PC-3 (cell line): ENCODE measurements at regions not wholly inside any gene's neighbourhood (a gene's known extent, or its start where the extent isn't known, plus 50 kb on each side); places are given as distances from the start of the nearest gene placed in this dataset.

Source experiments
- ATAC-seq: fragments of 200-7000 bp; cut with Tn5 transposase; 2 replicates; pipeline ENCODE4 v1.9.1; 2020; ENCODE audit warnings: mild to moderate bottlenecking, moderate library complexity
- BruUV-seq: library from RNA; stranded (reverse); fragments of 400-500 nt; replicated peaks from 2 replicates; lab custom pipeline; 2021; lab: Mats Ljungman, UMichigan
- CTCF ChIA-PET: fragments of 300-600 bp; sonication (Branson Sonifier 250); formaldehyde crosslinking; loops from one replicate; lab custom pipeline; 2022; ENCODE audit warnings: antibody characterized with exemption; lab: Charles Lee
- POLR2A ChIA-PET: fragments of 300-600 bp; sonication (Branson Sonifier 250); formaldehyde crosslinking; loops from one replicate; lab custom pipeline; 2022; ENCODE audit warnings: antibody characterized with exemption; ENCODE audit not compliant: unreplicated experiment; lab: Charles Lee
- DNase-seq: peaks from one replicate; pipeline ENCODE4 v3.0.0-alpha.2; 2015
- H2AFZ ChIP-seq: fragments of 300-600 bp; sonication (generic); 2 replicates; pipeline ENCODE4 v1.6.0; 2016; ENCODE audit warnings: antibody characterized with exemption, low read length
- H3F3A ChIP-seq: fragments of 300-600 bp; sonication (generic); one replicate; pipeline ENCODE4 v1.6.0; 2017; ENCODE audit warnings: antibody characterized with exemption, low read length, control low read depth, mild to moderate bottlenecking; ENCODE audit not compliant: unreplicated experiment
- H3K27ac ChIP-seq: fragments of 300-600 bp; sonication (generic); 2 replicates; pipeline ENCODE4 v1.5.1; 2016; ENCODE audit warnings: mild to moderate bottlenecking, low read length
- H3K27me3 ChIP-seq: fragments of 300-600 bp; sonication (generic); 2 replicates; pipeline ENCODE4 v1.6.1; 2016; ENCODE audit warnings: low read length, mixed read lengths
- H3K36me3 ChIP-seq: fragments of 300-600 bp; sonication (generic); 2 replicates; pipeline ENCODE4 v1.6.1; 2016; ENCODE audit warnings: low read depth, mixed run types, low read length, mixed read lengths
- H3K4me1 ChIP-seq: fragments of 300-600 bp; sonication (generic); 2 replicates; pipeline ENCODE4 v1.5.1; 2016; ENCODE audit warnings: low read length; ENCODE audit not compliant: insufficient read depth
- H3K4me2 ChIP-seq: fragments of 300-600 bp; sonication (generic); 2 replicates; pipeline ENCODE4 v1.6.0; 2016; ENCODE audit warnings: low read length
- H3K4me3 ChIP-seq: fragments of 300-600 bp; sonication (generic); 2 replicates; pipeline ENCODE4 v1.5.1; 2016; ENCODE audit warnings: mild to moderate bottlenecking, low read length, mixed read lengths
- H3K79me2 ChIP-seq: fragments of 300-600 bp; sonication (generic); 2 replicates; pipeline ENCODE4 v1.6.1; 2017; ENCODE audit warnings: low read length, mixed read lengths
- H3K9ac ChIP-seq: fragments of 300-600 bp; sonication (generic); 2 replicates; pipeline ENCODE4 v1.6.0; 2016; ENCODE audit warnings: mild to moderate bottlenecking, low read length
- H3K9me2 ChIP-seq: fragments of 300-600 bp; sonication (generic); replicated peaks from 2 replicates; pipeline ENCODE4 v1.6.1; 2016; ENCODE audit warnings: mixed run types, low read length, mixed read lengths
- H3K9me3 ChIP-seq: fragments of 300-600 bp; sonication (generic); 2 replicates; pipeline ENCODE4 v1.6.1; 2016; ENCODE audit warnings: low read length, mixed read lengths
- H4K20me1 ChIP-seq: fragments of 300-600 bp; sonication (generic); 2 replicates; pipeline ENCODE4 v1.6.1; 2016; ENCODE audit warnings: low read length, mixed read lengths
- CTCF ChIP-seq: fragments of 300-600 bp; sonication (generic); conservative IDR thresholded peaks from 2 replicates; pipeline ENCODE4 v1.5.1; 2017; ENCODE audit warnings: antibody characterized with exemption, low read depth, mild to moderate bottlenecking, low read length
- EZH2 ChIP-seq: fragments of 300-600 bp; sonication (generic); IDR thresholded peaks from one replicate; pipeline ENCODE4 v1.6.1; 2017; ENCODE audit warnings: antibody characterized with exemption, mild to moderate bottlenecking, low read length; ENCODE audit not compliant: unreplicated experiment
- EZH2phosphoT487 ChIP-seq: fragments of 300-600 bp; sonication (generic); IDR thresholded peaks from 2 replicates; pipeline ENCODE4 v1.6.1; 2018; ENCODE audit warnings: mild to moderate bottlenecking, antibody characterized with exemption, low read length, borderline replicate concordance
- intact Hi-C: fragments of 100-400 bp; cut with micrococcal nuclease; formaldehyde crosslinking; loops from 2 replicates; pipeline ENCODE4 v1.9.0; 2023

- BruUV-seq, result no TSS peak
These were observed 144.6 kb upstream of the EDNRA start for GRCh38 chr4:147336252-147336651.

GRCh38 chr4:147339100-147339499, 141.8 kb upstream of the EDNRA start:
- no peaks in the 10 kb centered on the region for H3K9me3 ChIP-seq
- H3K4me3 ChIP-seq, result no peak overlapping the region
- no peaks in the 10 kb centered on the region for H3F3A ChIP-seq
- TF ChIP-seq CTCF, result no peak
- TF ChIP-seq EZH2phosphoT487, result no peak
- no peak for TF ChIP-seq EZH2
- H3K27ac ChIP-seq, result no peak overlapping the region
- no peaks in the 10 kb centered on the region for H3K27me3 ChIP-seq
- intact Hi-C loops, result loop anchor here (10.0 kb wide), 1 partner anchor 246 kb away; no protein-coding TSS in a partner anchor
- ChIA-PET POLR2A (no interaction called here), CTCF (no interaction called here)
- H4K20me1 ChIP-seq, result no peaks in the 10 kb centered on the region
- no peaks in the 10 kb centered on the region for H3K79me2 ChIP-seq
- H3K9ac ChIP-seq, result no peak overlapping the region
- no peak for ATAC-seq
- DNase-seq, result no peak
- no peaks in the 10 kb centered on the region for H3K36me3 ChIP-seq
- peaks cover 22% of the 10 kb centered on the region for H3K4me1 ChIP-seq
- BruUV-seq, result no TSS peak
- no peak overlapping the region for H2AFZ ChIP-seq
- H3K9me2 ChIP-seq, result no peaks in the 10 kb centered on the region
- H3K4me2 ChIP-seq, result no peak overlapping the region

More at GRCh38 chr4:147336252-147336651, 144.6 kb upstream of the EDNRA start:
- Histone ChIP-seq H3K79me2 (no peaks in the 10 kb centered on the region), H3K4me1 (peaks cover 25% of the 10 kb centered on the region), H2AFZ (no peak overlapping the region), H3K4me3 (no peak overlapping the region), H3K36me3 (no peaks in the 10 kb centered on the region), H3K27ac (no peak overlapping the region), H3K9me3 (no peaks in the 10 kb centered on the region), H3K4me2 (no peak overlapping the region), H3K27me3 (no peaks in the 10 kb centered on the region), H4K20me1 (no peaks in the 10 kb centered on the region), H3K9ac (no peak overlapping the region), H3K9me2 (no peaks in the 10 kb centered on the region), H3F3A (no peaks in the 10 kb centered on the region)
- intact Hi-C loops, result loop anchor here (10.0 kb wide), 1 partner anchor 249 kb away; no protein-coding TSS in a partner anchor
- ChIA-PET CTCF (no interaction called here), POLR2A (no interaction called here)
- no peak for DNase-seq
- TF ChIP-seq EZH2, result no peak
- no peak for TF ChIP-seq CTCF
- no peak for TF ChIP-seq EZH2phosphoT487
- no peak for ATAC-seq

DNA sequence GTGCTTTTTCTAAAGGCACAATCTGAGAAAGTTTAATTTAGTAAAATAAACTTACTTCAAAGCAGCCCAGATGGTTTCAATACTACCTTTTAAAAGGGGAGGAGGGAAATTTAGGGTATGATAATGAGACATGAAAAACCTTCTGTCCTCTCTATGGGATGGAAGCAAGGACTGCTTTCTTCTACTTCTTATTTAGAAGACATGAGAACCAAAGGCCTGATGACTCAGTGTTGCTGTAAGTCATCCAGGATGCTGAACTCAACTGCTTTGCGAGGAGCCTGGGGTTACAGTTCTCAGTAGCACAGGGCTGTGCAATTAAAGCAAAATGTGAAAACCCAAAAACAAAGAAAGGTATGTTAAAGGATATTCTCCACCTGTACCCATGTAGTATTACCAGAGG, 140.8 kb upstream of the EDNRA start:
- no peaks in the 10 kb centered on the region for H3K79me2 ChIP-seq
- H2AFZ ChIP-seq, result no peak overlapping the region
- H3K4me1 ChIP-seq, result peaks cover 13% of the 10 kb centered on the region
- H3K4me2 ChIP-seq, result no peak overlapping the region
- DNase-seq (peak; percentile 62), ATAC-seq (peak; percentile 84)
- H3K27me3 ChIP-seq, result no peaks in the 10 kb centered on the region
- no peaks in the 10 kb centered on the region for H3K9me2 ChIP-seq
- no TSS peak for BruUV-seq
- no peaks in the 10 kb centered on the region for H4K20me1 ChIP-seq
- CTCF ChIA-PET, result no interaction called here
- POLR2A ChIA-PET, result no interaction called here
- H3K4me3 ChIP-seq, result no peak overlapping the region
- no peak overlapping the region for H3K9ac ChIP-seq
- no peaks in the 10 kb centered on the region for H3K9me3 ChIP-seq
- TF ChIP-seq CTCF (no peak), EZH2phosphoT487 (no peak), EZH2 (no peak)
- no peaks in the 10 kb centered on the region for H3K36me3 ChIP-seq
- H3K27ac ChIP-seq, result peak overlapping the region; percentile 38
- no peaks in the 10 kb centered on the region for H3F3A ChIP-seq
- intact Hi-C loops, result no loop called here
